ENCODE measurements at regions not wholly inside any gene's neighbourhood (a gene's known extent, or its start where the extent isn't known, plus 50 kb on each side); places are given as distances from the start of the nearest gene placed in this dataset.

DNA sequence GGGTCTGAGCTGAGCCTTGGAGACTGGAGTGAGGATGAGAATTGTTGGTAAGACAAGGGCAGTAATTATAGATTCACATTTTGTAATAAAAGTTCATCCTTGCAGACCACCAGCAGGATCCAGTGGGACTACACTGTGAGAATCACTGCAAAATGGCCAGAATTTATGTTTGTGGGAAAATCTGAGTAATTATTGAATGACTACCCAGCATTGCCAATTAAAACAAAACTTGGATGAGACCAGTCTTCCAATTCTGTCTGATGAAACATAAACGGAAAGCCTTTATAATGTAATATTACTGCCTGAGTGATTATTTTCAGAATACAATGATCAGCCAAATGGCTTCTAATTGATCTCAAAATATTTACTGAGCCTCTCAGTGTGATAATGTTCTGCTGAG, 323.3 kb upstream of the C2CD4B start:
- TF ChIP-seq POLR2AphosphoS5 (IDR thresholded peaks at IDR 0.05) (no peak), POLR2A (IDR thresholded peaks at IDR 0.05) (no peak)
- TF ChIP-seq, protein P1, sequence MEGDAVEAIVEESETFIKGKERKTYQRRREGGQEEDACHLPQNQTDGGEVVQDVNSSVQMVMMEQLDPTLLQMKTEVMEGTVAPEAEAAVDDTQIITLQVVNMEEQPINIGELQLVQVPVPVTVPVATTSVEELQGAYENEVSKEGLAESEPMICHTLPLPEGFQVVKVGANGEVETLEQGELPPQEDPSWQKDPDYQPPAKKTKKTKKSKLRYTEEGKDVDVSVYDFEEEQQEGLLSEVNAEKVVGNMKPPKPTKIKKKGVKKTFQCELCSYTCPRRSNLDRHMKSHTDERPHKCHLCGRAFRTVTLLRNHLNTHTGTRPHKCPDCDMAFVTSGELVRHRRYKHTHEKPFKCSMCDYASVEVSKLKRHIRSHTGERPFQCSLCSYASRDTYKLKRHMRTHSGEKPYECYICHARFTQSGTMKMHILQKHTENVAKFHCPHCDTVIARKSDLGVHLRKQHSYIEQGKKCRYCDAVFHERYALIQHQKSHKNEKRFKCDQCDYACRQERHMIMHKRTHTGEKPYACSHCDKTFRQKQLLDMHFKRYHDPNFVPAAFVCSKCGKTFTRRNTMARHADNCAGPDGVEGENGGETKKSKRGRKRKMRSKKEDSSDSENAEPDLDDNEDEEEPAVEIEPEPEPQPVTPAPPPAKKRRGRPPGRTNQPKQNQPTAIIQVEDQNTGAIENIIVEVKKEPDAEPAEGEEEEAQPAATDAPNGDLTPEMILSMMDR (IDR thresholded peaks at IDR 0.05), result no peak
